IPS-18a (cell line): ENCODE measurements at regions not wholly inside any gene's neighbourhood (a gene's known extent, or its start where the extent isn't known, plus 50 kb on each side); places are given as distances from the start of the nearest gene placed in this dataset.

ENCODE experiments used
- H3K27ac ChIP-seq: one replicate; pipeline ENCODE4 v1.5.1; 2013; ENCODE audit warnings: low read length
- H3K27me3 ChIP-seq: one replicate; pipeline ENCODE4 v1.6.1; 2013; ENCODE audit warnings: mild to moderate bottlenecking, low read length; ENCODE audit not compliant: control insufficient read depth, insufficient read depth
- H3K36me3 ChIP-seq: one replicate; pipeline ENCODE4 v1.6.1; 2013; ENCODE audit warnings: low read depth, low read length; ENCODE audit not compliant: control insufficient read depth
- H3K4me1 ChIP-seq: one replicate; pipeline ENCODE4 v1.6.1; 2013; ENCODE audit warnings: low read depth, low read length; ENCODE audit not compliant: control insufficient read depth
- H3K4me3 ChIP-seq: one replicate; pipeline ENCODE4 v1.5.1; 2013; ENCODE audit warnings: low read length
- H3K9ac ChIP-seq: one replicate; pipeline ENCODE4 v1.6.1; 2013; ENCODE audit warnings: mild to moderate bottlenecking, low read length, moderate library complexity
- H3K9me3 ChIP-seq: one replicate; pipeline ENCODE4 v1.6.1; 2013; ENCODE audit warnings: low read depth, low read length; ENCODE audit not compliant: control insufficient read depth

- H3K27me3 ChIP-seq, result no peaks in the 10 kb centered on the region
These were observed 145.4 kb upstream of the PITX1 start for GRCh38 chr5:135179308-135179980.

DNA sequence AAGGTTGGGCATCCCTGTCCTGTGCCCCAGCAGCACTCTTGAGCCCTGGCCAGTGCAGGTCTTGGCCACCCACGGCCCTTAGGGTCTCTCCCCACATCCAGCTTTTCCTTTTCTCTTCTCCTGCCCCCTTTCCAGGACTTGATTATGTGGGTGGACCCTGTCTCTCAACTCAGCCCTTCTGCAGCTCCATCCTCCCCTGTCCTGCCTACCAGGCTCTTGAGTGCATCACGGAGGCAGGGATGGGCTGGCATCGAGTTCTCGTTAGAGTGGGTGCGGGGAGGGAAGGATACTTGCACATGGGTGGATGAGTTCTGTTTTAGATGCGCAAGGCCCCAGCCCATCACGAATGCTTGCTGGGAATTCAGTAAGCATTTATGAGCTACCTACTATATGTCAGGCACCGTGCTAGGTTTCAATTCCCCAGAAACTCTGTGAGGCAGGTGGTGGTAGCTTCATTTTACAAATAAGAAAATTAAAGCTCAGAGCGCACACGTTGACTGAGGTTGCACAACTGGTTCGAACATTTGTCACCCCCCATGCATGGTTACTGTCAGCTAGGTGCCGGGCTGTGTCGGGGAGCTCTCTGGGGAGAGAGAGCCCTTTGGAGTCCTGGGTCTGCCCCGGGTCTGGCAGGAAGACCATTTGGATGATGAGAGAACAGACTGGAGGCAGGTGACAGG, 144.6 kb upstream of the PITX1 start:
- Histone ChIP-seq H3K27ac (no peak overlapping the region), H3K4me1 (no peaks in the 10 kb centered on the region), H3K9ac (no peak overlapping the region)

More at GRCh38 chr5:135179308-135179980, 145.4 kb upstream of the PITX1 start:
- Histone ChIP-seq H3K9ac (no peak overlapping the region), H3K9me3 (no peaks in the 10 kb centered on the region), H3K36me3 (no peaks in the 10 kb centered on the region), H3K4me1 (no peaks in the 10 kb centered on the region), H3K27ac (no peak overlapping the region), H3K4me3 (no peak overlapping the region)

GRCh38 chr5:135177591-135177990, 143.6 kb upstream of the PITX1 start:
- Histone ChIP-seq H3K27me3 (no peaks in the 10 kb centered on the region), H3K9ac (no peak overlapping the region), H3K9me3 (no peaks in the 10 kb centered on the region), H3K27ac (no peak overlapping the region), H3K4me1 (no peaks in the 10 kb centered on the region), H3K4me3 (no peak overlapping the region), H3K36me3 (no peaks in the 10 kb centered on the region)

More for the DNA sequence above, 144.6 kb upstream of the PITX1 start:
- H3K27me3 ChIP-seq, result no peaks in the 10 kb centered on the region
- no peaks in the 10 kb centered on the region for H3K9me3 ChIP-seq
- H3K36me3 ChIP-seq, result no peaks in the 10 kb centered on the region
- H3K4me3 ChIP-seq, result no peak overlapping the region

- no peaks in the 10 kb centered on the region for H3K4me1 ChIP-seq
- no peaks in the 10 kb centered on the region for H3K36me3 ChIP-seq
- no peak overlapping the region for H3K27ac ChIP-seq
- no peak overlapping the region for H3K4me3 ChIP-seq
- H3K9me3 ChIP-seq, result no peaks in the 10 kb centered on the region
- no peaks in the 10 kb centered on the region for H3K27me3 ChIP-seq
- no peak overlapping the region for H3K9ac ChIP-seq
These were observed 143.0 kb upstream of the PITX1 start for GRCh38 chr5:135176991-135177390.

GRCh38 chr5:135174315-135175096, 140.5 kb upstream of the PITX1 start:
- Histone ChIP-seq H3K27ac (no peak overlapping the region), H3K9ac (no peak overlapping the region), H3K36me3 (no peaks in the 10 kb centered on the region), H3K4me3 (no peak overlapping the region), H3K4me1 (no peaks in the 10 kb centered on the region), H3K27me3 (peaks cover 5% of the 10 kb centered on the region), H3K9me3 (no peaks in the 10 kb centered on the region)

DNA sequence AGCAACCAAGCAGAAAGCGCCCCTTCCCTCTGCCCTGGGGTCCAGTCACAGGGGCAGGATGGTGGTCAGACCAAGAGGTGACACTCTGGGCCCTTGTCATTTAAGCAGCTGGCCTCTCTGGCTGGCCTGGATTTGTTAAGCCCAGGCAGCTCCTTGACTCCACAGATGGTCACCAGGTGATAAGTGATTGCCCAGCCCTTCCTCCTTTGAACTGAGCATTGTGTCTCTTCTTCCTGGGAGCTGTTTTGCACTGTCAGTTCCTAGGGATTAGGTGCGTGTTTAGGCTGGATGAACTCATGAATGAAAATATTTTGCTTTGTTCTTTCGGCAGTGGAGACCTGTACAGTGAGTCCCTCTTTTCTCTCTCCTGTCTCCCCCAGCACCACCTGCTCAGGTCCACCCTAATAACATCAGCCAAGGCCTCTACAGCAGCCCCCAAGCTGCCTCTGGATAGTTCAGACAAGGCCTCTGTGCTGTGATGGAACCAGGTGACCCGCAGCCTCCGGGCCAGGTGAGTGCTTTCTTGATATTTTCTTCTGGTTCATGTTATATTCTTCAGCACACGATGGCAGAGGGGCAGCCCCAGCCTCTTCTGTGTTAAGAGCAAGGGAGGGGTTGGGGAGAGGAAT, 139.7 kb upstream of the PITX1 start:
- Histone ChIP-seq H3K27me3 (peaks cover 5% of the 10 kb centered on the region), H3K9ac (no peak overlapping the region), H3K4me3 (no peak overlapping the region), H3K27ac (no peak overlapping the region), H3K36me3 (no peaks in the 10 kb centered on the region), H3K4me1 (no peaks in the 10 kb centered on the region), H3K9me3 (no peaks in the 10 kb centered on the region)

GRCh38 chr5:135172718-135173117, 138.7 kb upstream of the PITX1 start:
- H3K4me1 ChIP-seq, result no peaks in the 10 kb centered on the region
- no peak overlapping the region for H3K4me3 ChIP-seq
- no peaks in the 10 kb centered on the region for H3K36me3 ChIP-seq
- H3K27me3 ChIP-seq, result peaks cover 5% of the 10 kb centered on the region
- H3K9me3 ChIP-seq, result no peaks in the 10 kb centered on the region
- H3K27ac ChIP-seq, result no peak overlapping the region
- no peak overlapping the region for H3K9ac ChIP-seq

- Histone ChIP-seq H3K4me1 (no peaks in the 10 kb centered on the region), H3K27me3 (peaks cover 5% of the 10 kb centered on the region), H3K9ac (no peak overlapping the region), H3K36me3 (no peaks in the 10 kb centered on the region), H3K9me3 (no peaks in the 10 kb centered on the region), H3K27ac (no peak overlapping the region), H3K4me3 (no peak overlapping the region)
These were observed 137.3 kb upstream of the PITX1 start for GRCh38 chr5:135171336-135171735.

GRCh38 chr5:135170500-135170899, 136.5 kb upstream of the PITX1 start:
- H3K27ac ChIP-seq, result no peak overlapping the region
- peaks cover 5% of the 10 kb centered on the region for H3K27me3 ChIP-seq
- no peaks in the 10 kb centered on the region for H3K4me1 ChIP-seq
- no peak overlapping the region for H3K9ac ChIP-seq
- H3K4me3 ChIP-seq, result no peak overlapping the region
- no peaks in the 10 kb centered on the region for H3K36me3 ChIP-seq
- H3K9me3 ChIP-seq, result no peaks in the 10 kb centered on the region

GRCh38 chr5:135169753-135170152, 135.7 kb upstream of the PITX1 start:
- Histone ChIP-seq H3K9ac (no peak overlapping the region), H3K4me3 (no peak overlapping the region), H3K27ac (no peak overlapping the region), H3K4me1 (no peaks in the 10 kb centered on the region), H3K27me3 (peaks cover 5% of the 10 kb centered on the region), H3K36me3 (no peaks in the 10 kb centered on the region), H3K9me3 (no peaks in the 10 kb centered on the region)

GRCh38 chr5:135167634-135168033, 133.6 kb upstream of the PITX1 start:
- Histone ChIP-seq H3K4me1 (no peaks in the 10 kb centered on the region), H3K36me3 (no peaks in the 10 kb centered on the region), H3K9me3 (no peaks in the 10 kb centered on the region), H3K27me3 (peaks cover 5% of the 10 kb centered on the region), H3K27ac (no peak overlapping the region), H3K4me3 (no peak overlapping the region), H3K9ac (no peak overlapping the region)
